DOHH2 (cell line): ENCODE measurements at regions not wholly inside any gene's neighbourhood (a gene's known extent, or its start where the extent isn't known, plus 50 kb on each side); places are given as distances from the start of the nearest gene placed in this dataset.

Source experiments
- H3F3A ChIP-seq: fragments of 200-600 bp; sonication (generic), shearing (Covaris generic); 2 replicates; pipeline ENCODE4 v1.6.0; 2016; ENCODE audit warnings: antibody characterized with exemption, mild to moderate bottlenecking; ENCODE audit not compliant: control insufficient read depth, insufficient read depth
- H3K27ac ChIP-seq: fragments of 200-600 bp; sonication (generic); 2 replicates; pipeline ENCODE4 v1.5.1; 2014; ENCODE audit warnings: low read depth, mild to moderate bottlenecking, low read length, moderate library complexity
- H3K27me3 ChIP-seq: fragments of 200-600 bp; sonication (generic); 2 replicates; pipeline ENCODE4 v1.6.1; 2014; ENCODE audit warnings: mild to moderate bottlenecking, low read length, mixed read lengths; ENCODE audit not compliant: control insufficient read depth
- H3K36me3 ChIP-seq: fragments of 200-600 bp; sonication (generic); 2 replicates; pipeline ENCODE4 v1.6.1; 2014; ENCODE audit warnings: mild to moderate bottlenecking, low read length, moderate library complexity, mixed read lengths; ENCODE audit not compliant: control insufficient read depth
- H3K4me1 ChIP-seq: fragments of 200-600 bp; sonication (generic); 2 replicates; pipeline ENCODE4 v1.6.1; 2014; ENCODE audit warnings: mild to moderate bottlenecking, low read length, mixed read lengths; ENCODE audit not compliant: control insufficient read depth
- H3K4me2 ChIP-seq: fragments of 200-600 bp; sonication (generic); 2 replicates; pipeline ENCODE4 v1.6.0; 2014; ENCODE audit warnings: mild to moderate bottlenecking, low read length, moderate library complexity
- H3K4me3 ChIP-seq: fragments of 200-600 bp; sonication (generic); 2 replicates; pipeline ENCODE4 v1.5.1; 2014; ENCODE audit warnings: mild to moderate bottlenecking, low read length, mixed read lengths
- H3K79me2 ChIP-seq: fragments of 200-600 bp; sonication (generic); 2 replicates; pipeline ENCODE4 v1.6.1; 2014; ENCODE audit warnings: mild to moderate bottlenecking, low read length, mixed read lengths; ENCODE audit not compliant: control insufficient read depth
- H3K9me2 ChIP-seq: fragments of 200-600 bp; sonication (generic); replicated peaks from 2 replicates; pipeline ENCODE4 v1.6.1; 2014; ENCODE audit warnings: mild to moderate bottlenecking, low read length, mixed read lengths; ENCODE audit not compliant: control insufficient read depth
- H3K9me3 ChIP-seq: fragments of 200-600 bp; sonication (generic); 2 replicates; pipeline ENCODE4 v1.6.1; 2014; ENCODE audit warnings: antibody characterized with exemption, low read length, mixed read lengths; ENCODE audit not compliant: control insufficient read depth, insufficient read depth
- H4K20me1 ChIP-seq: fragments of 200-600 bp; sonication (generic); 2 replicates; pipeline ENCODE4 v1.6.0; 2014; ENCODE audit warnings: low read depth, mild to moderate bottlenecking, antibody characterized with exemption, low read length, moderate library complexity; ENCODE audit not compliant: control insufficient read depth, insufficient read depth
- EZH2phosphoT487 ChIP-seq: fragments of 200-600 bp; sonication (generic); IDR thresholded peaks from 2 replicates; pipeline ENCODE4 v1.6.1; 2017; ENCODE audit warnings: borderline replicate concordance, mild to moderate bottlenecking, antibody characterized with exemption, low read length, moderate library complexity, mixed read lengths
- TF ChIP-seq, protein P1 (sequence below): fragments of 200-600 bp; sonication (generic); IDR thresholded peaks from one replicate; pipeline ENCODE4 v1.5.1; 2014; ENCODE audit warnings: antibody characterized with exemption, mild to moderate bottlenecking, low read depth, low read length; ENCODE audit not compliant: poor library complexity, severe bottlenecking

- Histone ChIP-seq H3K79me2 (no peaks in the 10 kb centered on the region), H3K27ac (no peak overlapping the region), H3K27me3 (peaks cover 8% of the 10 kb centered on the region), H3K4me1 (no peaks in the 10 kb centered on the region), H3K9me3 (no peaks in the 10 kb centered on the region), H3K9me2 (no peaks in the 10 kb centered on the region), H4K20me1 (no peaks in the 10 kb centered on the region), H3K4me3 (no peak overlapping the region), H3K4me2 (no peak overlapping the region), H3K36me3 (no peaks in the 10 kb centered on the region), H3F3A (no peaks in the 10 kb centered on the region)
- TF ChIP-seq, protein P1, sequence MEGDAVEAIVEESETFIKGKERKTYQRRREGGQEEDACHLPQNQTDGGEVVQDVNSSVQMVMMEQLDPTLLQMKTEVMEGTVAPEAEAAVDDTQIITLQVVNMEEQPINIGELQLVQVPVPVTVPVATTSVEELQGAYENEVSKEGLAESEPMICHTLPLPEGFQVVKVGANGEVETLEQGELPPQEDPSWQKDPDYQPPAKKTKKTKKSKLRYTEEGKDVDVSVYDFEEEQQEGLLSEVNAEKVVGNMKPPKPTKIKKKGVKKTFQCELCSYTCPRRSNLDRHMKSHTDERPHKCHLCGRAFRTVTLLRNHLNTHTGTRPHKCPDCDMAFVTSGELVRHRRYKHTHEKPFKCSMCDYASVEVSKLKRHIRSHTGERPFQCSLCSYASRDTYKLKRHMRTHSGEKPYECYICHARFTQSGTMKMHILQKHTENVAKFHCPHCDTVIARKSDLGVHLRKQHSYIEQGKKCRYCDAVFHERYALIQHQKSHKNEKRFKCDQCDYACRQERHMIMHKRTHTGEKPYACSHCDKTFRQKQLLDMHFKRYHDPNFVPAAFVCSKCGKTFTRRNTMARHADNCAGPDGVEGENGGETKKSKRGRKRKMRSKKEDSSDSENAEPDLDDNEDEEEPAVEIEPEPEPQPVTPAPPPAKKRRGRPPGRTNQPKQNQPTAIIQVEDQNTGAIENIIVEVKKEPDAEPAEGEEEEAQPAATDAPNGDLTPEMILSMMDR, result no peak
- TF ChIP-seq EZH2phosphoT487, result no peak
Observed at GRCh38 chr2:234632527-234633391, 135.9 kb upstream of the ARL4C start.

GRCh38 chr2:234631646-234632514 is 135.0 kb upstream of the ARL4C start:
- Histone ChIP-seq H3K4me2 (no peak overlapping the region), H3K9me2 (no peaks in the 10 kb centered on the region), H4K20me1 (no peaks in the 10 kb centered on the region), H3K4me1 (no peaks in the 10 kb centered on the region), H3K79me2 (no peaks in the 10 kb centered on the region), H3K36me3 (no peaks in the 10 kb centered on the region), H3K27ac (no peak overlapping the region), H3K27me3 (peaks cover 8% of the 10 kb centered on the region), H3K9me3 (no peaks in the 10 kb centered on the region), H3F3A (no peaks in the 10 kb centered on the region), H3K4me3 (no peak overlapping the region)
- TF ChIP-seq EZH2phosphoT487, result no peak
- TF ChIP-seq, protein P1, result no peak

DNA sequence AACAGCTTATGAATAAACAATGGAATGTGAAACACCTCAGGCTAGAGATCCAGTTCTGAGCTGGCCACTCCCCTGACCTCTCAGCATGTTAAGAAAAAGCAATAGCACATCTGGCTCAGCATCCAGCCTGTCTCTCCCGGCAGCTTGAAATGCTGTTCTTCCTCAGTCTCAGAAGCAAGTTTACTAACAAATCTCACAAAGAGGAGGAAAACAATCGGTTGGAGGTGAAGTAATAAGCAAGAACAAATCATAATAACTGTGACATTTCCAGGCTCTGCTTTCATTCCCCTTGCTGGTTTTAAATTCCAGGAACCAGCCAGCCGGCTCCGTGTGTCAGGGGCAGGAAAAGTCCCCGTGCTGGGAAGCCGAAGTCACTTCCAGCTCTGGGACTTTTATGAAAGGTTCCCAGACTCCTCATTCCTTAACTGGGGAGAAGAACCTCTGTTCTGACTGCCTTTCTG is 133.9 kb upstream of the ARL4C start:
- TF ChIP-seq, protein P1, result no peak
- no peak for TF ChIP-seq EZH2phosphoT487
- Histone ChIP-seq H3K9me2 (no peaks in the 10 kb centered on the region), H4K20me1 (no peaks in the 10 kb centered on the region), H3K4me3 (no peak overlapping the region), H3K9me3 (no peaks in the 10 kb centered on the region), H3K4me2 (no peak overlapping the region), H3K79me2 (no peaks in the 10 kb centered on the region), H3K27ac (no peak overlapping the region), H3K4me1 (no peaks in the 10 kb centered on the region), H3K36me3 (no peaks in the 10 kb centered on the region), H3F3A (no peaks in the 10 kb centered on the region), H3K27me3 (peaks cover 8% of the 10 kb centered on the region)
